Natural killer cell treated with Interleukin-12 subunit alpha and Interleukin-12 subunit beta and Interleukin-15 and Interleukin-18, amount 100 ng/mL, for 72 hours (primary cell): ENCODE measurements at regions not wholly inside any gene's neighbourhood (a gene's known extent, or its start where the extent isn't known, plus 50 kb on each side); places are given as distances from the start of the nearest gene placed in this dataset.
A peak's percentile ranks its signal among the peaks of the same experiment; 100 is the strongest.

Experiments
- ATAC-seq, 2 donors: fragments of 150-1000 bp; cut with Tn5 transposase in 1 of 2; sonication (Bioruptor Pico), chemical (Tn5 transposase) in 1 of 2; 2 replicates each; pipeline ENCODE4 v1.10.0; 2021
- DNase-seq: peaks from one replicate; pipeline ENCODE4 v3.0.0; 2022; ENCODE audit warnings: low spot score
- H3K27ac Mint-ChIP-seq, 2 donors: 1 replicate in 1 of 2; 2 replicates in 1 of 2; pipeline ENCODE4 v1.8.0; 2022; ENCODE audit warnings: mixed read lengths in 2 of 2, mild to moderate bottlenecking in 1 of 2, moderate library complexity in 1 of 2
- H3K27me3 Mint-ChIP-seq, 2 donors: 1 replicate in 1 of 2; 2 replicates in 1 of 2; pipeline ENCODE4 v1.8.0; 2022; ENCODE audit warnings: mixed read lengths in 2 of 2
- H3K36me3 Mint-ChIP-seq: one replicate; pipeline ENCODE4 v1.8.0; 2022; ENCODE audit warnings: mixed read lengths
- H3K4me1 Mint-ChIP-seq, 2 donors: 1 replicate in 1 of 2; 2 replicates in 1 of 2; pipeline ENCODE4 v1.8.0; 2022; ENCODE audit warnings: low read depth in 2 of 2, mixed read lengths in 2 of 2, mild to moderate bottlenecking in 1 of 2
- H3K4me3 Mint-ChIP-seq: one replicate; pipeline ENCODE4 v1.8.0; 2022; ENCODE audit warnings: mixed read lengths
- H3K9me3 Mint-ChIP-seq: 2 replicates; pipeline ENCODE4 v1.8.0; 2022; ENCODE audit warnings: mixed read lengths

- peaks cover 35 to 44% of the 10 kb centered on the region in 2 donors for H3K27me3 Mint-ChIP-seq
- H3K9me3 Mint-ChIP-seq, result no peaks in the 10 kb centered on the region
- H3K4me1 Mint-ChIP-seq, result no peaks in the 10 kb centered on the region
- ATAC-seq (no peak), DNase-seq (no peak)
- no peaks in the 10 kb centered on the region for H3K36me3 Mint-ChIP-seq
- no peak overlapping the region for H3K27ac Mint-ChIP-seq
- no peak overlapping the region for H3K4me3 Mint-ChIP-seq
These were observed 76.9 kb upstream of the ST8SIA2 start for GRCh38 chr15:92316586-92317295.

DNA sequence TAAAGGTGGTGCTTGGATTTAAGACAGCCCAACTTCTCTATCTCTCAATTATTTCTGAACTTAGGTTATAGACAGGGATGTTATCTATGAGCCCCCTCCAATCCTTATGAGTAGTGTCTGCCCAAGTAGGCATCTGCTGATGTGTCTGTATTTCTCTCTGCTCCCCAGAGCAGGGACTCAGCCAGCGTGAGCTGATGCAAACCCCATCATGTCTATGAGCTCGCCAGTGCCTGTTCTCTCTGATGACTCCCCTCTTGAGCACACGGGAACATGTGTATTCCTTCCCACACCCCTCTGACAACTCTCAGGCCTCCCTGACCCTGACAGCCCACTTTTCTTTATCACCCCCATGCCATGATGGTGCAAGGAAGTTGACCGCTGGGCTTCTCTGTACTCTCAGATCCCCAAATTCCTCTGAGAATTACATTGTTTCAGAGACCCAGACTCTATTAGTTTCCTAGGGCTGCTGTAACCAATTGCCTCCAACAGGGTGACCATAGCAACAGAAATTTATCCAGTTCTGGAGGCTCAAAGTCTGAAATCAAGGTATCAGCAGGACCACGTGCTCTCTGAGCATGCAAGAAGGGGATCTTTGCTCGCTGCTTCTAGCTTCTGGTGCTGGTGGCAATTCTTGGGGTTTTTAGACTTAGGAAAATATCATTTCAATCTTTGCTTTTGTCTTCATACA, 73.5 kb upstream of the ST8SIA2 start:
- DNase-seq (no peak), ATAC-seq (peak in 1 of 2 donors; percentile 34)
- Mint-ChIP-seq H3K4me1 (no peaks in the 10 kb centered on the region), H3K36me3 (no peaks in the 10 kb centered on the region), H3K4me3 (no peak overlapping the region), H3K27me3 (peaks cover 14 to 30% of the 10 kb centered on the region in 2 donors), H3K9me3 (no peaks in the 10 kb centered on the region), H3K27ac (no peak overlapping the region)

DNA sequence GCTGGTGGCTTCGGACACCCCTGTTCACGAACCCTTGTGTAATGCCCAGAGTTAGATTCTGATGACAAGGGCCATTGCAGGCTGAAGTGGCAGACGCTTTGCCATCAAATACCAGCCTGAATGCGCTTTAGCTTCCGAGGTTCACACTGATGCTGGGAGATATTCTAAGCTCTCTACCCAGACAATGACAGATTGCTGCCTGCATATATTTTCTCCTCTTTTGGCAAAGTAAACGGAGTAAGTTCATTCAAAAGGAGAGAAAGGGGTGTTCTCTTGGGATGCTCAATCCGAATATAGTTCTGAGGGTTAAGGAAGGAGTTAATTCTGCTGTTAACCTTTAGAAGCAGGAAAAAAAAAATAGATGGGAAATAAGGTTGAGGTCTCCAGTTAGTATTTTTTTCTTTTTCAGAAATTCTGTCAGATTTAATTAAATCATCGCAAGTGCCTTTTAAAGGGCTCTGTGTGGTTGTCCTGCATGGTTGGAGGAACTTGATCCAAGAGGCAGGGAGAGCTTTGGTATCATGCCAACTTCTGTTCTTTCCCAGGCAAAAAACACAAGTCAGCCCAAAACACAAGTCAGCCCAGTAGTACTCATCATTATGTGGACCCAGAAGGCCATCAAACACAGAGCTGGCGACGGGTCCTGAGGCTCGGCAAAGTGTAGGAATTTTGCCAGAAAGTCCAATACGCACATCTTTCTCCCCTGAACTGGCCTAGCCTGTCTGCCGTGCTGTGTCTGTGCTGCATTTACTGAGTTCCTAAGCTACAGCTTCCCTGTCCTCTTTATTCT, 70.9 kb upstream of the ST8SIA2 start:
- no peak for DNase-seq
- H3K27ac Mint-ChIP-seq, result no peak overlapping the region
- H3K4me3 Mint-ChIP-seq, result no peak overlapping the region
- no peaks in the 10 kb centered on the region for H3K36me3 Mint-ChIP-seq
- H3K27me3 Mint-ChIP-seq, result peaks cover 24 to 26% of the 10 kb centered on the region in 2 donors
- H3K9me3 Mint-ChIP-seq, result no peaks in the 10 kb centered on the region
- no peak for ATAC-seq
- no peaks in the 10 kb centered on the region for H3K4me1 Mint-ChIP-seq

DNA sequence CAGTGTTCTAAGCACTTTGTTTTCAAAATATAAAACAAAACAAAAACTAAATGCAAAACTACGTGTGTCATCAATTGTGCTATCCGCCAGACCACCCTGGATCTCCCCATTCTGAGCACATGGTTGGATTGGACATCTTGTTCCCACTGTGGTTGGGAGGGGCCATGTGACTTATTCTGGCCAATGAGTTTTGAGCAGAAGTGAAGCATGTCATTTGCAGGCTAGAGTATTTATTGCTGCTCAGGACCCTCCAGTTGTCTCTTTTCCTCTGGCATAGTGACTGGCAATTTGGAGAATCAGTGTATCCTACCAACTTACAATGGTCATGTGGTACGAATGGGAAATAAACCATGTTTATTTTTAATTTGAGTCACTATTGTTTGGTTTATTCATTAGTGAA, 70.2 kb upstream of the ST8SIA2 start:
- Mint-ChIP-seq H3K4me1 (no peaks in the 10 kb centered on the region), H3K9me3 (no peaks in the 10 kb centered on the region), H3K36me3 (no peaks in the 10 kb centered on the region), H3K27me3 (peaks cover 22 to 29% of the 10 kb centered on the region in 2 donors), H3K4me3 (no peak overlapping the region), H3K27ac (no peak overlapping the region)
- DNase-seq (no peak), ATAC-seq (no peak)

DNA sequence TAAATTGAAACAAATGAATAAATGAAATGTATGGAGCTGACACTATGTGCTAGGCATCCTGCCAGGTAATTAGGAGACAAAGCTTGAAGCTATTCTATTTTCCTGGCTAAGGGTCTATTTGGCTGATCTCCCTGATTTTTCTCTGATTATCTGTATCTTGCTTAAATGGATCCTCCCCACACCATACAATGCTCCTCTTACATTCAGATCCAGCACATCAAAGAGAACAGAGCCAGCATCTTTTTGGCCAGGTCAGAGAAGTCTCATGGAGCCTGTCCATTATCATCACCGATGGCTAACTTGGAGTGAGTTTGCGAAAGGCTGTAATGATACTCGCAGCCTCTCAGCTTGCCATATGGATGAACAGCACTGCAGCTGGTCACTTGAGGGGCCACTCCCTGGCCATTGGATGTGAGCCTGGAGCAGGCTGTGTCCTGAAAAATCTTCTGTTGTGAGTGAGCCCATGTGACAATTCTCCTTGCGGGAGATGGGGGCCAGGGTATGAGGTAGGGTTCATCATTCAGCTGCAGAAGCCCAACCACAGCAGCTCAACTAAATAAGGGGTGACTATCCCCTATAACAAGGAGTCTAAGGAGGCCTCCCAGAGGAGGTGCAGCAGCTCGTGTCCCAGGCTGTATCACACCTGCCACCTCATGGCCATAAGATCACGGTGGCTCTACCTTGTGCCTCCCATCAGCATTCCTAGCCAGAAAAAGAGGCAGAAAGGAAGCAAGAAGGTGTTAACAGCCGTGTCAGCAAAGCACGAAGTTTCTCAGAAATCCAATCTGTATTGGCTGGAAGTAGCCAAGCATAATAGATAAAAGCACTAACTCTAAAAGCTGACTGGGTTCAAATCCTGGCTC, 69.3 kb upstream of the ST8SIA2 start:
- Mint-ChIP-seq H3K27ac (no peak overlapping the region), H3K27me3 (peaks cover 24 to 36% of the 10 kb centered on the region in 2 donors)

DNA sequence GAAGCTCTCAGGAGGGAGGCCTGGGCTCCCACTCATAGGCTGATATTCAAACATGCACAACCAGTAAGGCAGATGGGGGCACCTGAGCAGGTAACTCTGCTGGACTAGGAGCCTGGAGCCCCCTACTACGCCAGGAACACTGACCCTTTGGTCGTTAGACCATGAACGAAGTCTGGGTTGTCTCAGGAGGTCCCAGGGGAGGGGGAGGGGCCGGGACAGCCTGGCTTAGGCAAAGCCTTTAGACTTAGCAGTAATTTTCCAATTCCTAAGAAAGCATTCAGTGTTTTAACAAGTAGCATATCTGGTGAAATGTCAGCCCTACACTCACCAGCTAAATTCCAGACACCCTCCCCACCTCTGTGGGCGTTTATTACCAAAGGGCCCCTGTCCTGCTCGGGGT, 67.4 kb upstream of the ST8SIA2 start:
- Mint-ChIP-seq H3K36me3 (no peaks in the 10 kb centered on the region), H3K4me1 (no peaks in the 10 kb centered on the region), H3K27me3 (peaks cover 16 to 30% of the 10 kb centered on the region in 2 donors), H3K27ac (no peak overlapping the region), H3K9me3 (no peaks in the 10 kb centered on the region), H3K4me3 (no peak overlapping the region)
- no peak for ATAC-seq
- DNase-seq, result no peak

More for the DNA sequence above, 69.3 kb upstream of the ST8SIA2 start:
- Mint-ChIP-seq H3K4me3 (no peak overlapping the region), H3K9me3 (no peaks in the 10 kb centered on the region), H3K4me1 (no peaks in the 10 kb centered on the region), H3K36me3 (no peaks in the 10 kb centered on the region)
- no peak for ATAC-seq
- DNase-seq, result no peak

- Mint-ChIP-seq H3K27me3 (peaks cover 19 to 34% of the 10 kb centered on the region in 2 donors), H3K27ac (no peak overlapping the region), H3K4me1 (no peaks in the 10 kb centered on the region), H3K36me3 (no peaks in the 10 kb centered on the region), H3K4me3 (no peak overlapping the region), H3K9me3 (no peaks in the 10 kb centered on the region)
- ATAC-seq (no peak), DNase-seq (no peak)
These were observed 66.6 kb upstream of the ST8SIA2 start for GRCh38 chr15:92327033-92327432.

GRCh38 chr15:92328207-92328606, 65.5 kb upstream of the ST8SIA2 start:
- ATAC-seq, result no peak
- no peak overlapping the region for H3K4me3 Mint-ChIP-seq
- DNase-seq, result no peak
- no peak overlapping the region for H3K27ac Mint-ChIP-seq
- H3K27me3 Mint-ChIP-seq, result peaks cover 22 to 39% of the 10 kb centered on the region in 2 donors
- no peaks in the 10 kb centered on the region for H3K9me3 Mint-ChIP-seq
- no peaks in the 10 kb centered on the region for H3K4me1 Mint-ChIP-seq
- no peaks in the 10 kb centered on the region for H3K36me3 Mint-ChIP-seq

GRCh38 chr15:92332125-92332899, 61.4 kb upstream of the ST8SIA2 start:
- Mint-ChIP-seq H3K36me3 (no peaks in the 10 kb centered on the region), H3K9me3 (no peaks in the 10 kb centered on the region), H3K4me3 (no peak overlapping the region), H3K27me3 (peaks cover 31 to 51% of the 10 kb centered on the region in 2 donors), H3K27ac (no peak overlapping the region), H3K4me1 (no peaks in the 10 kb centered on the region)
- DNase-seq, result no peak
- ATAC-seq, result no peak

DNA sequence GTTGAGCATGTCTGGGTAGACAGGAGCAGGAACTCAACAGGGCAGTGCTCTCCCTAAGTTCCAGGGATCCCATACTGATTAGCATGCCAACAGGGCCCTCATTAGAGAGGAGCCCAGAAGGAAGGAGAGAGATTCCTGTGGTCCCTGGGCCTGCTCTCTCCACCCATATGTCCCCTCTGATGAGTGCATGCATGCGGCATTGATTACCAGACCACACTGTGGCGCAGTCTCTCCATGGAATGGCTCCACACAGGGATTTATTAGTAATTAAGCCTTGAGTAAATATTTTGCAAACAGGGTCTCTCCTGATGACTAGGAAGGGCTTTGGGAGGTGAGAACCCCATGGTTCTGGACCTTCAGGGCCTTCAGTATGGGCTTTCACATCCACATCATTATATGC, 60.0 kb upstream of the ST8SIA2 start:
- Mint-ChIP-seq H3K4me3 (no peak overlapping the region), H3K4me1 (no peaks in the 10 kb centered on the region), H3K27ac (no peak overlapping the region), H3K9me3 (no peaks in the 10 kb centered on the region), H3K36me3 (no peaks in the 10 kb centered on the region), H3K27me3 (peaks cover 29 to 46% of the 10 kb centered on the region in 2 donors)
- no peak for DNase-seq
- ATAC-seq, result no peak

DNA sequence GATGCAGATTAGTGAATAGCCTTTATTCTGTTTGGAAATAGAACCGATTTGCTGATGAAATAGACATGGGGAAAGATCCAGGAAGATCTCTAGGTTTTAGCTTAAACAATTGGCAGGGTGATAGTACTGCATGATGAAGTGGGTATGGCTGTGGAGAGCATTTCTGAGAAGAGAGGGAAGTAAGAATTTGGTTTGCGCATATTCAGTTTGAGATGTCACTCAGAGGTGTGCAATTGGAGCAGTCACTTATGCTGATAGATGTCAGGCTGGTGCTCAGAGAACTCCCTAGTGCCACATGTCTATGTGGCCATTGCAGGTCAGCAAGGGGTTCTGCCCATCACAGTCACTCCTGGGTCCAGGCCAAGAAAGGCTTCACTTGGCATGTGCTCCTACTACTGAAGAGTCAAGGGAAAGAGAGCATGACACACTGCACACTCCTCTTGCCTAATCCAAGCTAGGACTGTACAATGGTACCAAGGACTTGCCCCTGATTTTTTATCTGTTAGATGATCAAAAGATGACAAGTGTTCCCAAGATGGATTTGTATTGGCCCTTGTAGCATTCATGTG, 57.2 kb upstream of the ST8SIA2 start:
- no peak overlapping the region for H3K27ac Mint-ChIP-seq
- DNase-seq (no peak), ATAC-seq (no peak)
- H3K4me1 Mint-ChIP-seq, result no peaks in the 10 kb centered on the region
- no peak overlapping the region for H3K4me3 Mint-ChIP-seq
- H3K36me3 Mint-ChIP-seq, result no peaks in the 10 kb centered on the region
- peaks cover 27 to 45% of the 10 kb centered on the region in 2 donors for H3K27me3 Mint-ChIP-seq
- no peaks in the 10 kb centered on the region for H3K9me3 Mint-ChIP-seq

- ATAC-seq (no peak), DNase-seq (no peak)
- Mint-ChIP-seq H3K4me3 (no peak overlapping the region), H3K27me3 (peaks cover 21 to 44% of the 10 kb centered on the region in 2 donors), H3K9me3 (no peaks in the 10 kb centered on the region), H3K4me1 (no peaks in the 10 kb centered on the region), H3K36me3 (no peaks in the 10 kb centered on the region), H3K27ac (no peak overlapping the region)
These were observed 54.3 kb upstream of the ST8SIA2 start for GRCh38 chr15:92339361-92339760.
